Endothelial cell (in vitro differentiated cells): ENCODE measurements at regions not wholly inside any gene's neighbourhood (a gene's known extent, or its start where the extent isn't known, plus 50 kb on each side); places are given as distances from the start of the nearest gene placed in this dataset.
A peak's percentile ranks its signal among the peaks of the same experiment; 100 is the strongest.

Experiments
- DNase-seq: peaks from one replicate; pipeline ENCODE4 v3.0.0; 2021; ENCODE audit warnings: low spot score
- H3K27ac Mint-ChIP-seq: one replicate; pipeline ENCODE4 v1.8.0; 2021; ENCODE audit warnings: mixed read lengths, inconsistent platforms; ENCODE audit not compliant: unreplicated experiment
- H3K27me3 Mint-ChIP-seq: one replicate; pipeline ENCODE4 v1.8.0; 2021; ENCODE audit warnings: mild to moderate bottlenecking, moderate library complexity, mixed read lengths, inconsistent platforms; ENCODE audit not compliant: unreplicated experiment
- H3K36me3 Mint-ChIP-seq: one replicate; pipeline ENCODE4 v1.8.0; 2021; ENCODE audit warnings: mild to moderate bottlenecking, low read depth, mixed read lengths, inconsistent platforms; ENCODE audit not compliant: unreplicated experiment
- H3K4me1 Mint-ChIP-seq: one replicate; pipeline ENCODE4 v1.8.0; 2021; ENCODE audit warnings: mild to moderate bottlenecking, mixed read lengths, inconsistent platforms; ENCODE audit not compliant: unreplicated experiment
- H3K4me3 Mint-ChIP-seq: one replicate; pipeline ENCODE4 v1.8.0; 2021; ENCODE audit warnings: mild to moderate bottlenecking, mixed read lengths, inconsistent platforms; ENCODE audit not compliant: unreplicated experiment
- H3K9me3 Mint-ChIP-seq: one replicate; pipeline ENCODE4 v1.8.0; 2021; ENCODE audit warnings: mixed read lengths, inconsistent platforms; ENCODE audit not compliant: unreplicated experiment
- CTCF ChIP-seq: fragments of 200-600 bp; sonication (generic); IDR thresholded peaks from one replicate; pipeline ENCODE4 v1.5.0; 2021; ENCODE audit warnings: antibody characterized with exemption; ENCODE audit not compliant: unreplicated experiment

- Mint-ChIP-seq H3K9me3 (no peaks in the 10 kb centered on the region), H3K36me3 (no peaks in the 10 kb centered on the region), H3K27ac (no peak overlapping the region), H3K27me3 (peaks cover 1% of the 10 kb centered on the region), H3K4me1 (no peaks in the 10 kb centered on the region), H3K4me3 (no peak overlapping the region)
- no peak for DNase-seq
- no peak for TF ChIP-seq CTCF
These were observed 229.1 kb downstream of the S1PR1 start for GRCh38 chr1:101465941-101466340.

DNA sequence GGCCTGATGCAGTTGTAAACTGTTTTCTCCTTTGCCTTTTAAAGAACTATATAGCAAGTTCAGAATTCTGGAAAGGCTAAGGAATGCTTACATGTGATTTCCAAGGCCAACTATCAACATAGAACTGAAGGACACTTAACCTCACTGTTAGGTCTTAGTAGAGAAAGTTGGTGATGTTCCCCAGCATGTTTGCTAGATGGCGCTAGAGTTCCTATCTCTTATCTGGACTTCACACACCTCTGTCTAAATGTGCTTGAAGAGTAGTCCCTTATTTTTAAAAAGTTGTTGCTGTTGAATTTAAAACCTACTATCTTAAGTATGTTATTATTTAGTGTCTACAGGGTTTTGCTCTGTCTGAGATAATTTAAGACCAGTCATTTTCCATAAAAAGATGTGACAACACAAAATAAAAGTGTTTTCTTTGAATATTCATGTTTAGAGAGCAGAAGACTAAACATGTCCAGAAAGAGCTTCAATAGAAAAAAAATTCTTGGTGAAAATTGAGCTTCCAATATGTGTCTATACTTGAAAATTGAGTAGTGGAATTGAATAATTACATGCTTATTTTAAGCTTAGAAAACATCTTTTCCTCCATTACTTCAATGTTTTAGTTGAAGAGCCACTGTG lies 237.3 kb downstream of the S1PR1 start:
- peak; percentile 22 for DNase-seq
- no peaks in the 10 kb centered on the region for H3K9me3 Mint-ChIP-seq
- no peaks in the 10 kb centered on the region for H3K27me3 Mint-ChIP-seq
- TF ChIP-seq CTCF = peak; percentile 64
- H3K4me1 Mint-ChIP-seq = peaks cover 7% of the 10 kb centered on the region
- H3K36me3 Mint-ChIP-seq = no peaks in the 10 kb centered on the region
- H3K4me3 Mint-ChIP-seq = no peak overlapping the region
- H3K27ac Mint-ChIP-seq = no peak overlapping the region

- Mint-ChIP-seq H3K4me3 (no peak overlapping the region), H3K4me1 (peaks cover 11% of the 10 kb centered on the region), H3K36me3 (no peaks in the 10 kb centered on the region), H3K27ac (no peak overlapping the region), H3K9me3 (no peaks in the 10 kb centered on the region), H3K27me3 (no peaks in the 10 kb centered on the region)
- no peak for DNase-seq
- TF ChIP-seq CTCF = no peak
These were observed 239.7 kb downstream of the S1PR1 start for GRCh38 chr1:101476541-101476940.

DNA sequence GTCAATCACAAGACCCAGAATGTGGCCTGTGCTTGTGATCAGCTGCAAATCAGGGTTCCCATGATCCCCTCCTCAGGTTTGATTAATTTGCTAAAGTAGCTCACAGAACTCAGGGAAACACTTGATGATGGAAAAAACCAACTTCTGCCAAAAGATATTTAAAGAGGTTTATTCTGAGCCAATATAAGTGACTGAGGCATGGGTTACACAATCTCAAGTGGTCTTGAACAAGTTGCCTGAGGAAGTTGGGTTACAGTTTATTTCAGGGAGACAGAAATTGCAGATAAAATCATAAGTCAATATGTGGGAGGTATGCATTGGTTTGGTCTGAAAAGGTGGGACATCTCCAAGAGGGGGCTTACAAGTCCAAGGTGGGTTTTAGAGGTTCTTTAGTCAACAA lies 243.1 kb downstream of the S1PR1 start:
- Mint-ChIP-seq H3K36me3 (no peaks in the 10 kb centered on the region), H3K4me1 (peaks cover 15% of the 10 kb centered on the region)

More for the DNA sequence above, 243.1 kb downstream of the S1PR1 start:
- Mint-ChIP-seq H3K4me3 (no peak overlapping the region), H3K27me3 (no peaks in the 10 kb centered on the region), H3K9me3 (no peaks in the 10 kb centered on the region), H3K27ac (no peak overlapping the region)
- no peak for DNase-seq
- no peak for TF ChIP-seq CTCF
